CD4-positive, alpha-beta T cell (primary cell): ENCODE measurements at regions not wholly inside any gene's neighbourhood (a gene's known extent, or its start where the extent isn't known, plus 50 kb on each side); places are given as distances from the start of the nearest gene placed in this dataset.

ENCODE experiments used
- ATAC-seq: fragments of 200-7000 bp; cut with Tn5 transposase; one replicate; pipeline ENCODE4 v1.10.0; 2022; ENCODE audit warnings: mild to moderate bottlenecking; ENCODE audit not compliant: poor library complexity
- CTCF ChIA-PET: fragments of 350-600 bp; sonication (Branson Sonifier 250); formaldehyde crosslinking; loops from one replicate; lab custom pipeline; 2021; ENCODE audit warnings: antibody characterized with exemption, inconsistent platforms; lab: Charles Lee
- POLR2A ChIA-PET: fragments of 350-600 bp; sonication (Branson Sonifier 250); formaldehyde crosslinking; loops from one replicate; lab custom pipeline; 2021; ENCODE audit warnings: antibody characterized with exemption, inconsistent platforms; lab: Charles Lee
- DNase-seq, 14 experiments: peaks; one replicate each; pipeline ENCODE4 v3.0.0-alpha.2; 2013 to 2020; ENCODE audit warnings: mixed read lengths in 2 of 14
- H3K27ac ChIP-seq, 2 donors: one replicate each; pipeline versions ENCODE4 v1.5.1 to v1.7.0; 2013; ENCODE audit warnings: low read length in 2 of 2, low read depth in 1 of 2, mild to moderate bottlenecking in 1 of 2
- H3K27me3 ChIP-seq, 2 experiments: 1 replicate in 1 of 2; 2 replicates in 1 of 2; pipeline versions ENCODE4 v1.6.1 to v1.7.0; 2013; ENCODE audit warnings: low read length in 2 of 2, control low read depth in 1 of 2, mild to moderate bottlenecking in 1 of 2, moderate library complexity in 1 of 2; ENCODE audit not compliant: insufficient read depth in 2 of 2, control insufficient read depth in 1 of 2
- H3K36me3 ChIP-seq: one replicate; pipeline ENCODE4 v1.6.1; 2013; ENCODE audit warnings: low read length, control low read depth; ENCODE audit not compliant: insufficient read depth
- H3K4me1 ChIP-seq: one replicate; pipeline ENCODE4 v1.6.1; 2013; ENCODE audit warnings: low read length, control low read depth; ENCODE audit not compliant: insufficient read depth
- H3K4me3 ChIP-seq: one replicate; pipeline ENCODE4 v1.5.1; 2013; ENCODE audit warnings: mild to moderate bottlenecking, low read length, moderate library complexity
- H3K9me3 ChIP-seq, 2 experiments: 1 replicate in 1 of 2; 2 replicates in 1 of 2; pipeline versions ENCODE4 v1.6.1 to v1.7.0; 2013; ENCODE audit warnings: low read length in 2 of 2, mild to moderate bottlenecking in 2 of 2, control low read depth in 1 of 2, moderate library complexity in 1 of 2; ENCODE audit not compliant: control insufficient read depth in 1 of 2, insufficient read depth in 1 of 2
- H3K27ac Mint-ChIP-seq: one replicate; pipeline ENCODE4 v1.8.0; 2020; ENCODE audit warnings: mixed read lengths
- H3K27me3 Mint-ChIP-seq: one replicate; pipeline ENCODE4 v1.8.0; 2021; ENCODE audit warnings: mixed read lengths
- H3K36me3 Mint-ChIP-seq: one replicate; pipeline ENCODE4 v1.8.0; 2021; ENCODE audit warnings: low read depth, mixed read lengths
- H3K4me1 Mint-ChIP-seq: one replicate; pipeline ENCODE4 v1.8.0; 2021; ENCODE audit warnings: low read depth, mixed read lengths
- H3K4me3 Mint-ChIP-seq: one replicate; pipeline ENCODE4 v1.8.0; 2020; ENCODE audit warnings: mild to moderate bottlenecking, mixed read lengths
- H3K9me3 Mint-ChIP-seq: one replicate; pipeline ENCODE4 v1.8.0; 2020; ENCODE audit warnings: mixed read lengths
- CTCF ChIP-seq: fragments of 200-600 bp; IDR thresholded peaks from one replicate; pipeline ENCODE4 v1.8.0; 2022; ENCODE audit warnings: antibody characterized with exemption, mild to moderate bottlenecking
- intact Hi-C, 2 experiments: fragments of 100-400 bp; cut with DNase I in 1 of 2; cut with micrococcal nuclease in 1 of 2; formaldehyde crosslinking; loops; one replicate each; pipeline versions ENCODE4 v1.15.1 to v1.9.0; 2023 to 2025; cut with DNase I, micrococcal nuclease

- intact Hi-C loops: no loop called here
- Histone ChIP-seq H3K4me1 (no peaks in the 10 kb centered on the region), H3K4me3 (no peak overlapping the region), H3K27me3 (peaks cover 7 to 25% of the 10 kb centered on the region in 2 experiments), H3K36me3 (no peaks in the 10 kb centered on the region), H3K9me3 (no peaks in the 10 kb centered on the region), H3K27ac (no peak overlapping the region)
- H3K9me3 Mint-ChIP-seq: no peaks in the 10 kb centered on the region
- H3K27ac Mint-ChIP-seq: no peak overlapping the region
- H3K4me3 Mint-ChIP-seq: no peak overlapping the region
- H3K36me3 Mint-ChIP-seq: no peaks in the 10 kb centered on the region
- H3K27me3 Mint-ChIP-seq: peaks cover 67% of the 10 kb centered on the region
- POLR2A ChIA-PET: no interaction called here
- no peaks in the 10 kb centered on the region for H3K4me1 Mint-ChIP-seq
- TF ChIP-seq CTCF: no peak
- DNase-seq: no peak
- no peak for ATAC-seq
- CTCF ChIA-PET: no interaction called here
These were observed 405.8 kb downstream of the MED13L start for GRCh38 chr12:115871714-115872113.

GRCh38 chr12:115870510-115870909 is 407.0 kb downstream of the MED13L start:
- peaks cover 7 to 25% of the 10 kb centered on the region in 2 experiments for H3K27me3 ChIP-seq
- H3K4me3 ChIP-seq: no peak overlapping the region

GRCh38 chr12:115870021-115870420 is 407.5 kb downstream of the MED13L start:
- intact Hi-C loops: no loop called here

More at GRCh38 chr12:115870510-115870909, 407.0 kb downstream of the MED13L start:
- Mint-ChIP-seq H3K27me3 (peaks cover 70% of the 10 kb centered on the region), H3K4me3 (no peak overlapping the region), H3K9me3 (no peaks in the 10 kb centered on the region), H3K36me3 (no peaks in the 10 kb centered on the region), H3K4me1 (no peaks in the 10 kb centered on the region), H3K27ac (no peak overlapping the region)
- H3K36me3 ChIP-seq: no peaks in the 10 kb centered on the region
- no peak for DNase-seq
- H3K4me1 ChIP-seq: no peaks in the 10 kb centered on the region
- H3K9me3 ChIP-seq: no peaks in the 10 kb centered on the region
- no peak for TF ChIP-seq CTCF
- no peak overlapping the region for H3K27ac ChIP-seq
- intact Hi-C loops: no loop called here
- no peak for ATAC-seq
- ChIA-PET CTCF (no interaction called here), POLR2A (no interaction called here)

More at GRCh38 chr12:115870021-115870420, 407.5 kb downstream of the MED13L start:
- H3K4me3 ChIP-seq: no peak overlapping the region
- TF ChIP-seq CTCF: no peak
- ATAC-seq (no peak), DNase-seq (no peak)
- Mint-ChIP-seq H3K4me3 (no peak overlapping the region), H3K27ac (no peak overlapping the region), H3K9me3 (no peaks in the 10 kb centered on the region), H3K27me3 (peaks cover 68% of the 10 kb centered on the region), H3K36me3 (no peaks in the 10 kb centered on the region), H3K4me1 (no peaks in the 10 kb centered on the region)
- H3K27me3 ChIP-seq: peaks cover 5 to 25% of the 10 kb centered on the region in 2 experiments
- H3K27ac ChIP-seq: no peak overlapping the region
- H3K4me1 ChIP-seq: no peaks in the 10 kb centered on the region
- H3K9me3 ChIP-seq: no peaks in the 10 kb centered on the region
- POLR2A ChIA-PET: no interaction called here
- CTCF ChIA-PET: no interaction called here
- no peaks in the 10 kb centered on the region for H3K36me3 ChIP-seq
